Smooth muscle cell (in vitro differentiated cells): ENCODE measurements at regions not wholly inside any gene's neighbourhood (a gene's known extent, or its start where the extent isn't known, plus 50 kb on each side); places are given as distances from the start of the nearest gene placed in this dataset.

Experiments
- DNase-seq: peaks from one replicate; lab custom pipeline; 2025; ENCODE audit not compliant: unreplicated experiment; lab: John Stamatoyannopoulos, UW
- H2AFZ ChIP-seq: fragments of 200-600 bp; sonication (generic); 2 replicates; pipeline ENCODE4 v1.6.0; 2016; ENCODE audit warnings: antibody characterized with exemption, low read depth, mild to moderate bottlenecking
- H3F3A ChIP-seq: fragments of 200-600 bp; sonication (generic); 2 replicates; pipeline ENCODE4 v1.6.0; 2017; ENCODE audit warnings: antibody characterized with exemption, low read depth
- H3K27ac ChIP-seq: fragments of 200-600 bp; sonication (generic); 2 replicates; pipeline ENCODE4 v1.5.1; 2016; ENCODE audit warnings: low read depth, mild to moderate bottlenecking
- H3K27me3 ChIP-seq: fragments of 200-600 bp; sonication (generic); 2 replicates; pipeline ENCODE4 v1.6.1; 2016; ENCODE audit warnings: low read depth, mild to moderate bottlenecking
- H3K36me3 ChIP-seq: fragments of 200-600 bp; sonication (generic); 2 replicates; pipeline ENCODE4 v1.5.1; 2016; ENCODE audit warnings: low read depth
- H3K4me1 ChIP-seq: fragments of 200-600 bp; sonication (generic); 2 replicates; pipeline ENCODE4 v1.5.1; 2016; ENCODE audit warnings: low read depth
- H3K4me2 ChIP-seq: fragments of 200-600 bp; sonication (generic); 2 replicates; pipeline ENCODE4 v1.6.0; 2016; ENCODE audit warnings: mild to moderate bottlenecking
- H3K4me3 ChIP-seq: fragments of 200-600 bp; sonication (generic); 2 replicates; pipeline ENCODE4 v1.5.1; 2016; ENCODE audit warnings: mild to moderate bottlenecking
- H3K79me2 ChIP-seq: fragments of 200-600 bp; sonication (generic); 2 replicates; pipeline ENCODE4 v1.6.0; 2016; ENCODE audit warnings: low read depth, mild to moderate bottlenecking
- H3K9ac ChIP-seq: fragments of 200-600 bp; sonication (generic); 2 replicates; pipeline ENCODE4 v1.6.0; 2016; ENCODE audit warnings: low read depth
- H3K9me3 ChIP-seq: fragments of 200-600 bp; sonication (generic); replicated peaks from 2 replicates; pipeline ENCODE4 v1.5.1; 2016; ENCODE audit warnings: low read depth
- H4K20me1 ChIP-seq: fragments of 200-600 bp; sonication (generic); 2 replicates; pipeline ENCODE4 v1.6.0; 2016; ENCODE audit warnings: low read depth
- CTCF ChIP-seq: fragments of 200-600 bp; sonication (generic); IDR thresholded peaks from 2 replicates; pipeline ENCODE4 v1.5.1; 2017; ENCODE audit warnings: borderline replicate concordance, mild to moderate bottlenecking, antibody characterized with exemption; ENCODE audit not compliant: insufficient read depth, poor library complexity, severe bottlenecking
- WGBS: methylation state at CpG from one replicate; pipeline ENCODE4 v1.1.7; 2016; ENCODE audit warnings: low lambda C conversion rate; 5-methylcytosine and 5-hydroxymethylcytosine counted together

GRCh38 chr2:176531608-176532007 is 262.4 kb downstream of the MTX2 start:
- Histone ChIP-seq H3K36me3 (no peaks in the 10 kb centered on the region), H3K27ac (no peak overlapping the region), H3K27me3 (peaks cover 27% of the 10 kb centered on the region), H3K4me2 (no peak overlapping the region), H3K9ac (no peak overlapping the region), H3K4me1 (no peaks in the 10 kb centered on the region), H3F3A (no peaks in the 10 kb centered on the region), H3K79me2 (no peaks in the 10 kb centered on the region), H3K4me3 (no peak overlapping the region), H3K9me3 (no peaks in the 10 kb centered on the region), H4K20me1 (no peaks in the 10 kb centered on the region), H2AFZ (no peak overlapping the region)
- DNase-seq, result no peak
- TF ChIP-seq CTCF, result no peak
- WGBS, result 78% methylated on average over 4 of the region's 4 CpGs

GRCh38 chr2:176533505-176534193 is 264.4 kb downstream of the MTX2 start:
- Histone ChIP-seq H3K4me2 (no peak overlapping the region), H3K27ac (no peak overlapping the region), H3K27me3 (peaks cover 14% of the 10 kb centered on the region), H3F3A (no peaks in the 10 kb centered on the region), H3K4me3 (no peak overlapping the region), H3K79me2 (no peaks in the 10 kb centered on the region), H3K9me3 (no peaks in the 10 kb centered on the region), H3K9ac (no peak overlapping the region), H3K36me3 (no peaks in the 10 kb centered on the region), H2AFZ (no peak overlapping the region), H4K20me1 (no peaks in the 10 kb centered on the region), H3K4me1 (no peaks in the 10 kb centered on the region)
- DNase-seq, result no peak
- 94% methylated on average over 4 of the region's 4 CpGs for WGBS
- TF ChIP-seq CTCF, result no peak

- TF ChIP-seq CTCF, result no peak
- DNase-seq, result no peak
- WGBS, result 88% methylated on average over 9 of the region's 9 CpGs
- H3K4me1 ChIP-seq, result no peaks in the 10 kb centered on the region
- H3K27me3 ChIP-seq, result peaks cover under 1% of the 10 kb centered on the region
- H3K36me3 ChIP-seq, result no peaks in the 10 kb centered on the region
- no peak overlapping the region for H3K4me3 ChIP-seq
- no peaks in the 10 kb centered on the region for H4K20me1 ChIP-seq
- H3K4me2 ChIP-seq, result no peak overlapping the region
- no peak overlapping the region for H2AFZ ChIP-seq
- no peak overlapping the region for H3K9ac ChIP-seq
- H3K27ac ChIP-seq, result no peak overlapping the region
- no peaks in the 10 kb centered on the region for H3K79me2 ChIP-seq
- no peaks in the 10 kb centered on the region for H3K9me3 ChIP-seq
- no peaks in the 10 kb centered on the region for H3F3A ChIP-seq
Observed at GRCh38 chr2:176534798-176535466, 265.7 kb downstream of the MTX2 start.
